Smooth muscle cell (in vitro differentiated cells): ENCODE measurements at regions not wholly inside any gene's neighbourhood (a gene's known extent, or its start where the extent isn't known, plus 50 kb on each side); places are given as distances from the start of the nearest gene placed in this dataset.

ENCODE experiments used
- DNase-seq: peaks from one replicate; lab custom pipeline; 2025; ENCODE audit not compliant: unreplicated experiment; lab: John Stamatoyannopoulos, UW
- H2AFZ ChIP-seq: fragments of 200-600 bp; sonication (generic); 2 replicates; pipeline ENCODE4 v1.6.0; 2016; ENCODE audit warnings: antibody characterized with exemption, low read depth, mild to moderate bottlenecking
- H3F3A ChIP-seq: fragments of 200-600 bp; sonication (generic); 2 replicates; pipeline ENCODE4 v1.6.0; 2017; ENCODE audit warnings: antibody characterized with exemption, low read depth
- H3K27ac ChIP-seq: fragments of 200-600 bp; sonication (generic); 2 replicates; pipeline ENCODE4 v1.5.1; 2016; ENCODE audit warnings: low read depth, mild to moderate bottlenecking
- H3K27me3 ChIP-seq: fragments of 200-600 bp; sonication (generic); 2 replicates; pipeline ENCODE4 v1.6.1; 2016; ENCODE audit warnings: low read depth, mild to moderate bottlenecking
- H3K36me3 ChIP-seq: fragments of 200-600 bp; sonication (generic); 2 replicates; pipeline ENCODE4 v1.5.1; 2016; ENCODE audit warnings: low read depth
- H3K4me1 ChIP-seq: fragments of 200-600 bp; sonication (generic); 2 replicates; pipeline ENCODE4 v1.5.1; 2016; ENCODE audit warnings: low read depth
- H3K4me2 ChIP-seq: fragments of 200-600 bp; sonication (generic); 2 replicates; pipeline ENCODE4 v1.6.0; 2016; ENCODE audit warnings: mild to moderate bottlenecking
- H3K4me3 ChIP-seq: fragments of 200-600 bp; sonication (generic); 2 replicates; pipeline ENCODE4 v1.5.1; 2016; ENCODE audit warnings: mild to moderate bottlenecking
- H3K79me2 ChIP-seq: fragments of 200-600 bp; sonication (generic); 2 replicates; pipeline ENCODE4 v1.6.0; 2016; ENCODE audit warnings: low read depth, mild to moderate bottlenecking
- H3K9ac ChIP-seq: fragments of 200-600 bp; sonication (generic); 2 replicates; pipeline ENCODE4 v1.6.0; 2016; ENCODE audit warnings: low read depth
- H3K9me3 ChIP-seq: fragments of 200-600 bp; sonication (generic); replicated peaks from 2 replicates; pipeline ENCODE4 v1.5.1; 2016; ENCODE audit warnings: low read depth
- H4K20me1 ChIP-seq: fragments of 200-600 bp; sonication (generic); 2 replicates; pipeline ENCODE4 v1.6.0; 2016; ENCODE audit warnings: low read depth
- WGBS: methylation state at CpG from one replicate; pipeline ENCODE4 v1.1.7; 2016; ENCODE audit warnings: low lambda C conversion rate; 5-methylcytosine and 5-hydroxymethylcytosine counted together
- TF ChIP-seq, protein P1 (sequence below): fragments of 200-600 bp; sonication (generic); IDR thresholded peaks from 2 replicates; pipeline ENCODE4 v1.5.1; 2017; ENCODE audit warnings: borderline replicate concordance, mild to moderate bottlenecking, antibody characterized with exemption; ENCODE audit not compliant: insufficient read depth, poor library complexity, severe bottlenecking

DNA sequence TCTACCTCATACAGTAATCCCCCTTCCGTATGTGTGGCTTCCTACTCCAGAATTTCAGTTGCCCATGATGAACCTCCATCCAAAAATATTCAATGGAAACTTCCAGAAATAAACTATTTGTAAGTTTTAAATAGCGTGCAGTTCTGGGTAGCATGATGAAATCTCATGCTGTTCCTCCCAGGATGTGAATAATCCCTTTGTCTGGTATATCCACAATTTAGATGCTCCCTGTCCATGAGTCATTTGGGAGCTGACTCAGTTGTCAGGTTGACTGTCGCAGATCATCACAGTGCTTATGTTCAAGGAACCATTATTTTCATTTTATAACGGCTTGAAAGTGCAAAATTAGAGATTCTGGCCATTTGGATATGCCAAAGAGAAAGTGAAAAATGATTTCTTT is 290.1 kb upstream of the CDH9 start:
- Histone ChIP-seq H3K4me3 (no peak overlapping the region), H3K27ac (peak overlapping the region; percentile 29), H3K79me2 (no peaks in the 10 kb centered on the region), H3K9ac (no peak overlapping the region), H3K4me1 (no peaks in the 10 kb centered on the region), H4K20me1 (no peaks in the 10 kb centered on the region), H3K9me3 (no peaks in the 10 kb centered on the region), H3F3A (no peaks in the 10 kb centered on the region), H3K4me2 (no peak overlapping the region), H2AFZ (no peak overlapping the region), H3K36me3 (no peaks in the 10 kb centered on the region), H3K27me3 (no peaks in the 10 kb centered on the region)
- 40% methylated on average over 4 of the region's 4 CpGs for WGBS
- DNase-seq = no peak
- TF ChIP-seq, protein P1, sequence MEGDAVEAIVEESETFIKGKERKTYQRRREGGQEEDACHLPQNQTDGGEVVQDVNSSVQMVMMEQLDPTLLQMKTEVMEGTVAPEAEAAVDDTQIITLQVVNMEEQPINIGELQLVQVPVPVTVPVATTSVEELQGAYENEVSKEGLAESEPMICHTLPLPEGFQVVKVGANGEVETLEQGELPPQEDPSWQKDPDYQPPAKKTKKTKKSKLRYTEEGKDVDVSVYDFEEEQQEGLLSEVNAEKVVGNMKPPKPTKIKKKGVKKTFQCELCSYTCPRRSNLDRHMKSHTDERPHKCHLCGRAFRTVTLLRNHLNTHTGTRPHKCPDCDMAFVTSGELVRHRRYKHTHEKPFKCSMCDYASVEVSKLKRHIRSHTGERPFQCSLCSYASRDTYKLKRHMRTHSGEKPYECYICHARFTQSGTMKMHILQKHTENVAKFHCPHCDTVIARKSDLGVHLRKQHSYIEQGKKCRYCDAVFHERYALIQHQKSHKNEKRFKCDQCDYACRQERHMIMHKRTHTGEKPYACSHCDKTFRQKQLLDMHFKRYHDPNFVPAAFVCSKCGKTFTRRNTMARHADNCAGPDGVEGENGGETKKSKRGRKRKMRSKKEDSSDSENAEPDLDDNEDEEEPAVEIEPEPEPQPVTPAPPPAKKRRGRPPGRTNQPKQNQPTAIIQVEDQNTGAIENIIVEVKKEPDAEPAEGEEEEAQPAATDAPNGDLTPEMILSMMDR = no peak

DNA sequence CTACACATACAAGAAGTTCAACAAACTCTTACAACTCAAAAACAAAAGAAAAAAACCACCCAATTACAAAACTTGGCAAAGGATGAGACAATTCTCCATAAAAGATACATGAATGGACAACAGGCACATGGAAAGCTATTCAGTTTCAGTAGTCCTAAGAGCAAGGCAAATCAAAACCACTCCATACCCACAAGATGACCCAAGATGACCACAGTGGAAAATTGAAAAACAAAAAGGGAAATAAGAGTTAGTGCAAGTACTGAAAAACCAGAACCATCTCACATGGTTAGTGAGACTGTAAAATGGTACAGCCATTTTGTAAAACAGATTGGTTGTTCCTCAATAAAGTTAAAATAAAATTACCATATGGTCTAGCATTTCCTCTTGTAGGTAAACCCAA is 287.1 kb upstream of the CDH9 start:
- no peak overlapping the region for H2AFZ ChIP-seq
- H3F3A ChIP-seq = no peaks in the 10 kb centered on the region
- no peaks in the 10 kb centered on the region for H3K27me3 ChIP-seq
- DNase-seq = no peak
- no peak overlapping the region for H3K4me3 ChIP-seq
- no peaks in the 10 kb centered on the region for H3K79me2 ChIP-seq
- H3K9me3 ChIP-seq = no peaks in the 10 kb centered on the region
- H3K27ac ChIP-seq = no peak overlapping the region
- no peaks in the 10 kb centered on the region for H3K36me3 ChIP-seq
- no peak overlapping the region for H3K4me2 ChIP-seq
- TF ChIP-seq, protein P1 = no peak
- H3K4me1 ChIP-seq = no peaks in the 10 kb centered on the region
- H3K9ac ChIP-seq = no peak overlapping the region
- H4K20me1 ChIP-seq = no peaks in the 10 kb centered on the region

- TF ChIP-seq, protein P1 = no peak
- no peaks in the 10 kb centered on the region for H3K9me3 ChIP-seq
- WGBS = 93% methylated on average over 4 of the region's 4 CpGs
- H3K4me3 ChIP-seq = no peak overlapping the region
- H3F3A ChIP-seq = peaks cover 8% of the 10 kb centered on the region
- no peak overlapping the region for H3K9ac ChIP-seq
- no peak overlapping the region for H3K4me2 ChIP-seq
- DNase-seq = no peak
- no peaks in the 10 kb centered on the region for H4K20me1 ChIP-seq
- H3K27ac ChIP-seq = no peak overlapping the region
- no peak overlapping the region for H2AFZ ChIP-seq
- H3K4me1 ChIP-seq = peaks cover 19% of the 10 kb centered on the region
- no peaks in the 10 kb centered on the region for H3K27me3 ChIP-seq
- H3K79me2 ChIP-seq = no peaks in the 10 kb centered on the region
- H3K36me3 ChIP-seq = no peaks in the 10 kb centered on the region
These were observed 280.3 kb upstream of the CDH9 start for GRCh38 chr5:27318701-27319100.

DNA sequence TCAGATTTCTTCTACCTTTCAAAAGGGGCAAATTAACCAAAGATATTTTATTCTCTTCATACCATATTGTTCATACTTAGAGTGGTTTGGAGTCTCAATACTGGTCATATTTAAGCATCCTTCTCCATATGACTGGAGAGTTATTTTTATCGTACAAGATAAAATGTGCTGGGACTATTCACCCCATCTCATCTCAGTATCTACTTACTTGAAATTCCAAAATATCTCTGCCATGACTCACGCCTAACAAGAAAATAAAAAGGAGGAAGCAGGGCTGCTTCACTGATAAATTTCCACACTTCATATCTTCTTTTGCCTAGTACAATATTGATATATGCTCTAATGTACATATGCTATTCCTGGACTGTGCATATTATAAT is 277.9 kb upstream of the CDH9 start:
- peak overlapping the region; percentile 71 for H3K4me2 ChIP-seq
- H3K9ac ChIP-seq = peak overlapping the region; percentile 44
- H3K79me2 ChIP-seq = no peaks in the 10 kb centered on the region
- no peak for DNase-seq
- no peaks in the 10 kb centered on the region for H4K20me1 ChIP-seq
- peak overlapping the region; percentile 87 for H3K27ac ChIP-seq
- H2AFZ ChIP-seq = peak overlapping the region; percentile 77
- WGBS = 33% methylated on average over 2 of the region's 2 CpGs
- H3K27me3 ChIP-seq = no peaks in the 10 kb centered on the region
- TF ChIP-seq, protein P1 = no peak
- H3K9me3 ChIP-seq = no peaks in the 10 kb centered on the region
- no peaks in the 10 kb centered on the region for H3K36me3 ChIP-seq
- no peak overlapping the region for H3K4me3 ChIP-seq
- H3K4me1 ChIP-seq = peaks cover 19% of the 10 kb centered on the region
- peaks cover 8% of the 10 kb centered on the region for H3F3A ChIP-seq
